ENCODE measurements at regions not wholly inside any gene's neighbourhood (a gene's known extent, or its start where the extent isn't known, plus 50 kb on each side); places are given as distances from the start of the nearest gene placed in this dataset.

DNA sequence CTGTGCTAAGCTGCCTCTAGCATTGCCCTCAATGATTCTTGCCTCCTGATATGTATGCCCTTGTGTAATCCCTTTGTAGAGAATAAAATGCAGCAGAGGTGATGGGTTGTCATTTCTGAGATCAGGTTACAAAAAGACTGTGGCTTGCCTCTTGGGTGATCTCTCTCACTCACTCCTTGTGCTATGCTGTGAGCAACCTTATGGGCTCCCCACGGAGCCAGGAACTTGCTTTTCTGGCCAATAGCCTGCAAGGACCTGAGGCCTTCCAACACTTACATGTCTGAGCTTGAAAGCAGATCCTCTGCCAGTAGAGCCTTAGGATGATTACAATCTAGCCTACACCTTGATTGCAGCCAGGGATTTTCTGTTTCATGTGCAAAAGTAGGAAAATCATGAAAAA, 123.1 kb upstream of the XIRP2 start:
- no peak for DNase-seq (ENCODE audit: extremely low spot score, unreplicated experiment)
- Mint-ChIP-seq H3K4me3 (ENCODE audit: unreplicated experiment) (no peak overlapping the region), H3K9me3 (ENCODE audit: unreplicated experiment) (no peaks in the 10 kb centered on the region), H3K27ac (ENCODE audit: unreplicated experiment) (no peak overlapping the region), H3K27me3 (ENCODE audit: unreplicated experiment) (no peaks in the 10 kb centered on the region), H3K36me3 (ENCODE audit: unreplicated experiment) (no peaks in the 10 kb centered on the region), H3K4me1 (ENCODE audit: unreplicated experiment) (no peaks in the 10 kb centered on the region)
- no peak for TF ChIP-seq CTCF (IDR thresholded peaks at IDR 0.05)

- no peaks in the 10 kb centered on the region for H3K9me3 Mint-ChIP-seq (ENCODE audit: unreplicated experiment)
- H3K27ac Mint-ChIP-seq (ENCODE audit: unreplicated experiment), result no peak overlapping the region
- no peaks in the 10 kb centered on the region for H3K4me1 Mint-ChIP-seq (ENCODE audit: unreplicated experiment)
- H3K27me3 Mint-ChIP-seq (ENCODE audit: unreplicated experiment), result no peaks in the 10 kb centered on the region
- H3K36me3 Mint-ChIP-seq (ENCODE audit: unreplicated experiment), result no peaks in the 10 kb centered on the region
- no peak for DNase-seq (ENCODE audit: extremely low spot score, unreplicated experiment)
- no peak for TF ChIP-seq CTCF (IDR thresholded peaks at IDR 0.05)
- H3K4me3 Mint-ChIP-seq (ENCODE audit: unreplicated experiment), result no peak overlapping the region
Measured at GRCh38 chr2:166764702-166765101, 123.6 kb upstream of the XIRP2 start.

- H3K4me3 Mint-ChIP-seq (ENCODE audit: unreplicated experiment), result no peak overlapping the region
Measured at GRCh38 chr2:166764216-166764615, 124.1 kb upstream of the XIRP2 start.

GRCh38 chr2:166762746-166763145, 125.5 kb upstream of the XIRP2 start:
- Mint-ChIP-seq H3K9me3 (ENCODE audit: unreplicated experiment) (no peaks in the 10 kb centered on the region), H3K4me1 (ENCODE audit: unreplicated experiment) (no peaks in the 10 kb centered on the region), H3K36me3 (ENCODE audit: unreplicated experiment) (no peaks in the 10 kb centered on the region), H3K27me3 (ENCODE audit: unreplicated experiment) (no peaks in the 10 kb centered on the region), H3K27ac (ENCODE audit: unreplicated experiment) (no peak overlapping the region), H3K4me3 (ENCODE audit: unreplicated experiment) (no peak overlapping the region)
- TF ChIP-seq CTCF (IDR thresholded peaks at IDR 0.05), result no peak
- no peak for DNase-seq (ENCODE audit: extremely low spot score, unreplicated experiment)

More at GRCh38 chr2:166764216-166764615, 124.1 kb upstream of the XIRP2 start:
- H3K9me3 Mint-ChIP-seq (ENCODE audit: unreplicated experiment), result no peaks in the 10 kb centered on the region
- DNase-seq (ENCODE audit: extremely low spot score, unreplicated experiment), result no peak
- no peak for TF ChIP-seq CTCF (IDR thresholded peaks at IDR 0.05)
- no peaks in the 10 kb centered on the region for H3K27me3 Mint-ChIP-seq (ENCODE audit: unreplicated experiment)
- no peaks in the 10 kb centered on the region for H3K36me3 Mint-ChIP-seq (ENCODE audit: unreplicated experiment)
- no peaks in the 10 kb centered on the region for H3K4me1 Mint-ChIP-seq (ENCODE audit: unreplicated experiment)
- H3K27ac Mint-ChIP-seq (ENCODE audit: unreplicated experiment), result no peak overlapping the region

- Mint-ChIP-seq H3K4me3 (ENCODE audit: unreplicated experiment) (no peak overlapping the region), H3K27ac (ENCODE audit: unreplicated experiment) (no peak overlapping the region), H3K4me1 (ENCODE audit: unreplicated experiment) (no peaks in the 10 kb centered on the region), H3K9me3 (ENCODE audit: unreplicated experiment) (no peaks in the 10 kb centered on the region), H3K27me3 (ENCODE audit: unreplicated experiment) (no peaks in the 10 kb centered on the region), H3K36me3 (ENCODE audit: unreplicated experiment) (no peaks in the 10 kb centered on the region)
- TF ChIP-seq CTCF (IDR thresholded peaks at IDR 0.05), result no peak
- DNase-seq (ENCODE audit: extremely low spot score, unreplicated experiment), result no peak
Measured at GRCh38 chr2:166758956-166759355, 129.3 kb upstream of the XIRP2 start.
